Activated B cell treated with CpG ODN at 0.5 μM for 24 hours (primary cell): ENCODE measurements at regions not wholly inside any gene's neighbourhood (a gene's known extent, or its start where the extent isn't known, plus 50 kb on each side); places are given as distances from the start of the nearest gene placed in this dataset.

ENCODE experiments used
- ATAC-seq: fragments of 200-7000 bp; cut with Tn5 transposase; one replicate; pipeline ENCODE4 v1.10.0; 2021; ENCODE audit warnings: low read depth, mild to moderate bottlenecking, moderate library complexity
- CTCF ChIA-PET: fragments of 350-600 bp; sonication (Branson Sonifier 250); formaldehyde crosslinking; loops from one replicate; lab custom pipeline; 2021; ENCODE audit warnings: antibody characterized with exemption; lab: Charles Lee
- POLR2A ChIA-PET: fragments of 350-600 bp; sonication (Branson Sonifier 250); formaldehyde crosslinking; loops from one replicate; lab custom pipeline; 2021; ENCODE audit warnings: antibody characterized with exemption; lab: Charles Lee
- DNase-seq: peaks from one replicate; pipeline ENCODE4 v3.0.0; 2022
- H3K27ac Mint-ChIP-seq: one replicate; pipeline ENCODE4 v1.8.0; 2020; ENCODE audit warnings: mixed read lengths
- H3K27me3 Mint-ChIP-seq: one replicate; pipeline ENCODE4 v1.8.0; 2021; ENCODE audit warnings: mixed read lengths
- H3K36me3 Mint-ChIP-seq: one replicate; pipeline ENCODE4 v1.8.0; 2021; ENCODE audit warnings: low read depth, mixed read lengths
- H3K4me1 Mint-ChIP-seq: one replicate; pipeline ENCODE4 v1.8.0; 2021; ENCODE audit warnings: mixed read lengths
- H3K4me3 Mint-ChIP-seq: one replicate; pipeline ENCODE4 v1.8.0; 2020; ENCODE audit warnings: mild to moderate bottlenecking, mixed read lengths
- H3K9me3 Mint-ChIP-seq: one replicate; pipeline ENCODE4 v1.8.0; 2020; ENCODE audit warnings: mixed read lengths
- intact Hi-C: fragments of 100-400 bp; cut with micrococcal nuclease; formaldehyde crosslinking; loops from one replicate; pipeline ENCODE4 v1.15.1; 2024
- TF ChIP-seq, protein P1 (sequence below): fragments of 200-600 bp; IDR thresholded peaks from one replicate; pipeline ENCODE4 v1.8.0; 2022; ENCODE audit warnings: antibody characterized with exemption, mild to moderate bottlenecking

DNA sequence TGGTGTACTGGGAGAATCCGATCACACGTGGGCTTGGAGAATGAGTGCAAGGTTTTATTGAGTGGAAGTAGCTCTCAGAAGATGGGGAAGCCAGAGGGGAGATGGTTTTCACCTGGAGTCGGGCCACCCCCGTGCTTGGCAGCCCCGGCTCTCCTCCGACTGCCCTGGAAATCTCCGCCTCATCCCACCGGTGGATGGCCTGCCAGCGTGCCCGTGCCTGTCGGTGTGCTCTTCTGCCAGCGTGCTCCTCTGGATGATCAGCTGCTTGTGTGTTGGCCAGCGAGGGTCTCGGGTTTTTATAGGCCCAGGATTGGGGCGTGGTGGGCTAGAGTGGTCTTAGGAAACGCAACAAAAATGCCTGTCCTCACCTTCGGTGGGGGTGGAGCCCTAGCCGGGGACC is 368.0 kb downstream of the FAT4 start:
- TF ChIP-seq, protein P1, sequence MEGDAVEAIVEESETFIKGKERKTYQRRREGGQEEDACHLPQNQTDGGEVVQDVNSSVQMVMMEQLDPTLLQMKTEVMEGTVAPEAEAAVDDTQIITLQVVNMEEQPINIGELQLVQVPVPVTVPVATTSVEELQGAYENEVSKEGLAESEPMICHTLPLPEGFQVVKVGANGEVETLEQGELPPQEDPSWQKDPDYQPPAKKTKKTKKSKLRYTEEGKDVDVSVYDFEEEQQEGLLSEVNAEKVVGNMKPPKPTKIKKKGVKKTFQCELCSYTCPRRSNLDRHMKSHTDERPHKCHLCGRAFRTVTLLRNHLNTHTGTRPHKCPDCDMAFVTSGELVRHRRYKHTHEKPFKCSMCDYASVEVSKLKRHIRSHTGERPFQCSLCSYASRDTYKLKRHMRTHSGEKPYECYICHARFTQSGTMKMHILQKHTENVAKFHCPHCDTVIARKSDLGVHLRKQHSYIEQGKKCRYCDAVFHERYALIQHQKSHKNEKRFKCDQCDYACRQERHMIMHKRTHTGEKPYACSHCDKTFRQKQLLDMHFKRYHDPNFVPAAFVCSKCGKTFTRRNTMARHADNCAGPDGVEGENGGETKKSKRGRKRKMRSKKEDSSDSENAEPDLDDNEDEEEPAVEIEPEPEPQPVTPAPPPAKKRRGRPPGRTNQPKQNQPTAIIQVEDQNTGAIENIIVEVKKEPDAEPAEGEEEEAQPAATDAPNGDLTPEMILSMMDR = no peak
- no peak for DNase-seq
- no peak overlapping the region for H3K27ac Mint-ChIP-seq

DNA sequence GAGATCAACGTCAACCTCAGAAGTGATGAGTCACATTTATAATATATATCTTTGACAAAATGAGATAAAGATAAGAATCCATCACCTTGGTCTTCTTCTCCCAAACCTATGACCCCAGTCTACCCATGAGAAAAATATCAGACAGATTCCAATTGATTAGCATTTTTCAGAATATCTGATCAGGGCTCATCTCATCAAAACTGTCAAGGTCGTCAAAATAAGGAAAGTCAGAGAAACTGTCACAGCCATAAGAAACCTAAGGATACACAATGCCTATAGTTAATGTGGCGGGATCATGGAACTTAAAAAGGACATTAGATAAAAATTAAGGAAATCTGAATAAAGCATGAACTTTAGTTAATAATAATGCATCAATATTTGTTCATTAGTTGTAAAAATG is 374.1 kb downstream of the FAT4 start:
- TF ChIP-seq, protein P1 = no peak
- ATAC-seq (no peak), DNase-seq (no peak)
- POLR2A ChIA-PET = no interaction called here
- Mint-ChIP-seq H3K9me3 (no peaks in the 10 kb centered on the region), H3K36me3 (no peaks in the 10 kb centered on the region), H3K4me1 (no peaks in the 10 kb centered on the region), H3K27me3 (no peaks in the 10 kb centered on the region), H3K4me3 (no peak overlapping the region), H3K27ac (no peak overlapping the region)
- intact Hi-C loops = no loop called here
- CTCF ChIA-PET = no interaction called here

More for the DNA sequence above, 368.0 kb downstream of the FAT4 start:
- intact Hi-C loops = no loop called here
- CTCF ChIA-PET = no interaction called here
- no peak for ATAC-seq
- H3K36me3 Mint-ChIP-seq = no peaks in the 10 kb centered on the region
- H3K27me3 Mint-ChIP-seq = no peaks in the 10 kb centered on the region
- POLR2A ChIA-PET = no interaction called here
- no peaks in the 10 kb centered on the region for H3K4me1 Mint-ChIP-seq
- peaks cover 2% of the 10 kb centered on the region for H3K9me3 Mint-ChIP-seq
- H3K4me3 Mint-ChIP-seq = no peak overlapping the region

DNA sequence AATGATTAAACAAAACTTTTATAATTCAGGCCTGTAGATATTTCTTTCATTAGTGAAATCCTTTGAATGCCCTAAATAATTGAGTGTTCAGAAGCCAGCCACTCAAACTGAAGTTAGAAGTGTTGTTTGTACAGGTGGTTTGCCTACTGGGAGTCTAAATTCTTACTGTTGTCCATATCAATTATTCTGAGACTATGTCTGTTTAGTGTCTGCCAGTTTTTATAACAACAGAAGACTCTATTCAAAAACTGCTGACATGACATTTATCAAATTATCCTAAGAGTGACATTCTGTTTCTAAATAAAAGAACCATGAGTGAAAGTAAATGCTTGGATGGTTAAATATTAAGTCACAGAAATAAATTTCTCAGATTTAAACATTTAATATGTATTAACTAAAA is 375.1 kb downstream of the FAT4 start:
- no peak for ATAC-seq
- Mint-ChIP-seq H3K4me1 (no peaks in the 10 kb centered on the region), H3K9me3 (no peaks in the 10 kb centered on the region), H3K27ac (no peak overlapping the region), H3K36me3 (no peaks in the 10 kb centered on the region), H3K4me3 (no peak overlapping the region), H3K27me3 (no peaks in the 10 kb centered on the region)
- TF ChIP-seq, protein P1 = no peak
- DNase-seq = no peak
- CTCF ChIA-PET = no interaction called here
- POLR2A ChIA-PET = no interaction called here
- intact Hi-C loops = no loop called here

DNA sequence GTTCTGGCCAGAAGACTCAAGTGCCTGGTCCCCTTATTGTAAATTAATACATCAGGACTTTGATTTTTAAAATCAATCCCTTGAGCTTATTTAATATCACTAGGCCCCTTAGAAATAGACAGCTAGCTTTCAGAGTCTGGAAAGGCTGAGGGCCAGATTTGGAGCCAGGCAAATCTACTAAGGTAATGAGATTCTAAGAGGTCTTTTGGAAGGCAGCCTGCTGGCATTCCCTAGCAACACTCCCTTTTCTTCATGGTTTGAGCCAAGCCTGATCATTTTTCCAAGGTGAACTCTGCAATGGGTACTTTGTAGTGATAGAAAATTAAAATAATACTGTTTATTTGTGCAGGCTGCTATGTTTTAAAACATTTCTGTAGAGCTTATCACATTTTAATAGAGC is 378.5 kb downstream of the FAT4 start:
- H3K27me3 Mint-ChIP-seq = no peaks in the 10 kb centered on the region
- POLR2A ChIA-PET = no interaction called here
- no peak for ATAC-seq
- H3K4me1 Mint-ChIP-seq = no peaks in the 10 kb centered on the region
- CTCF ChIA-PET = no interaction called here
- H3K27ac Mint-ChIP-seq = no peak overlapping the region
- intact Hi-C loops = no loop called here
- H3K9me3 Mint-ChIP-seq = peaks cover 3% of the 10 kb centered on the region
- H3K4me3 Mint-ChIP-seq = no peak overlapping the region
- TF ChIP-seq, protein P1 = no peak
- no peaks in the 10 kb centered on the region for H3K36me3 Mint-ChIP-seq
- DNase-seq = no peak

DNA sequence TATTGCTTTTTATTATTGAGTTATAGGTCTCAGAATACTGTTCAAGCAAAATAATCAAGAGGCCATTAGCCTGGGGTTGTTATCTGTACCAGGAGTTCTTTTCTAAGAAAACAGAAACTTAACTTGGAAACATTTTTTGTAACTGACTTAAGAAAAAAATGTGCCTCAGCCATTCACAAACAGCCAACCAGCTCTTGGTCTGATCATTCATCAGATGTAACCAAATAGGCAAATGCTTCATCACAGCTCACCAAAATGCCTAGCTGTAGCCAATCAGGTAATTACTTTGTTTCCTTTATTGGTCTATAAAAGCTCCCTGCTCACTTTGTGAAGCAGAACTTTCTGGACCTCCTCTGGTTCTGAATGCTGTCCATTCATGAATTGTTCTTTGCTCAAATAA is 387.7 kb downstream of the FAT4 start:
- TF ChIP-seq, protein P1 = no peak
- ChIA-PET CTCF (no interaction called here), POLR2A (no interaction called here)
- H3K27me3 Mint-ChIP-seq = no peaks in the 10 kb centered on the region
- ATAC-seq (no peak), DNase-seq (no peak)
- H3K9me3 Mint-ChIP-seq = peaks cover 9% of the 10 kb centered on the region
- intact Hi-C loops = no loop called here
- no peak overlapping the region for H3K27ac Mint-ChIP-seq
- no peaks in the 10 kb centered on the region for H3K36me3 Mint-ChIP-seq
- H3K4me1 Mint-ChIP-seq = no peaks in the 10 kb centered on the region
- no peak overlapping the region for H3K4me3 Mint-ChIP-seq
